ENCODE measurements at regions not wholly inside any gene's neighbourhood (a gene's known extent, or its start where the extent isn't known, plus 50 kb on each side); places are given as distances from the start of the nearest gene placed in this dataset.

- H3K36me3 ChIP-seq (ENCODE audit: insufficient read depth, low read length), result no peaks in the 10 kb centered on the region
- no peaks in the 10 kb centered on the region for H3K9me3 ChIP-seq (ENCODE audit: insufficient read depth, low read depth, low read length)
- no peak overlapping the region for H3K9ac ChIP-seq (ENCODE audit: low read depth, low read length)
- H3K4me1 ChIP-seq (ENCODE audit: insufficient read depth, low read length), result no peaks in the 10 kb centered on the region
- no peaks in the 10 kb centered on the region for H3K27me3 ChIP-seq (ENCODE audit: insufficient read depth, low read length)
- no peak overlapping the region for H3K4me3 ChIP-seq (ENCODE audit: low read length)
- H3K27ac ChIP-seq (ENCODE audit: low read depth, low read length), result no peak overlapping the region
Measured at GRCh38 chr4:107315584-107315983, 279.5 kb upstream of the DKK2 start.

GRCh38 chr4:107314156-107314555, 278.0 kb upstream of the DKK2 start:
- Histone ChIP-seq H3K4me1 (ENCODE audit: insufficient read depth, low read length) (no peaks in the 10 kb centered on the region), H3K27ac (ENCODE audit: low read depth, low read length) (no peak overlapping the region), H3K4me3 (ENCODE audit: low read length) (no peak overlapping the region), H3K27me3 (ENCODE audit: insufficient read depth, low read length) (no peaks in the 10 kb centered on the region), H3K9ac (ENCODE audit: low read depth, low read length) (no peak overlapping the region), H3K9me3 (ENCODE audit: insufficient read depth, low read depth, low read length) (no peaks in the 10 kb centered on the region), H3K36me3 (ENCODE audit: insufficient read depth, low read length) (no peaks in the 10 kb centered on the region)
- no CpG with 5 or more reads among the region's 1 CpG for WGBS

- H3K27ac ChIP-seq (ENCODE audit: low read depth, low read length), result no peak overlapping the region
- H3K9me3 ChIP-seq (ENCODE audit: insufficient read depth, low read depth, low read length), result no peaks in the 10 kb centered on the region
- H3K27me3 ChIP-seq (ENCODE audit: insufficient read depth, low read length), result no peaks in the 10 kb centered on the region
- H3K4me1 ChIP-seq (ENCODE audit: insufficient read depth, low read length), result no peaks in the 10 kb centered on the region
- H3K9ac ChIP-seq (ENCODE audit: low read depth, low read length), result no peak overlapping the region
- no peaks in the 10 kb centered on the region for H3K36me3 ChIP-seq (ENCODE audit: insufficient read depth, low read length)
- 100% methylated on average over 1 of the region's 4 CpGs for WGBS
- H3K4me3 ChIP-seq (ENCODE audit: low read length), result no peak overlapping the region
Measured at GRCh38 chr4:107312366-107312765, 276.3 kb upstream of the DKK2 start.

GRCh38 chr4:107304699-107305286, 268.7 kb upstream of the DKK2 start:
- H3K27me3 ChIP-seq (ENCODE audit: insufficient read depth, low read length), result no peaks in the 10 kb centered on the region
- no peak overlapping the region for H3K9ac ChIP-seq (ENCODE audit: low read depth, low read length)
- H3K36me3 ChIP-seq (ENCODE audit: insufficient read depth, low read length), result no peaks in the 10 kb centered on the region
- no peak overlapping the region for H3K4me3 ChIP-seq (ENCODE audit: low read length)
- H3K4me1 ChIP-seq (ENCODE audit: insufficient read depth, low read length), result no peaks in the 10 kb centered on the region
- no peak overlapping the region for H3K27ac ChIP-seq (ENCODE audit: low read depth, low read length)
- WGBS, result 95% methylated on average over 5 of the region's 5 CpGs
- no peaks in the 10 kb centered on the region for H3K9me3 ChIP-seq (ENCODE audit: insufficient read depth, low read depth, low read length)

DNA sequence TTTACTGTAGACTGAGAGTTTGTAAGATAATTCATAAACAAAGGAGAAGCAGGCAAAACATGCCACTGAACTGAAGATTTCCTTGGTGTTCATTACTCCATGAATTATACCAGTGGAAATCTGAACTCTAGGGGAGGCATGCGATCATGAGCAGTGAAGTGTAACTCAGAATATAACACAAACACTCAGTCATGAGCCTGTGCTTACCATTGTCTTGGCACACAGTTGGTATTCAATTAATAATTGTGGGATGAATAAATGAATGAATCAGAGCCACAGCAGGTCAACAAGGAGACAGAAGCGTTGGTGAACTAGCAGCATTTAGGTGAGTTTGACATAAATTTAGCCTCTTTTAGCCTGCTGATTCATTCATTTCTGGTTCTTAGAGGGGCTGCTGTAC, 263.5 kb upstream of the DKK2 start:
- H3K4me3 ChIP-seq (ENCODE audit: low read length), result no peak overlapping the region
- H3K9me3 ChIP-seq (ENCODE audit: insufficient read depth, low read depth, low read length), result peaks cover 13% of the 10 kb centered on the region
- H3K27ac ChIP-seq (ENCODE audit: low read depth, low read length), result no peak overlapping the region
- H3K9ac ChIP-seq (ENCODE audit: low read depth, low read length), result no peak overlapping the region
- H3K36me3 ChIP-seq (ENCODE audit: insufficient read depth, low read length), result no peaks in the 10 kb centered on the region
- no peaks in the 10 kb centered on the region for H3K27me3 ChIP-seq (ENCODE audit: insufficient read depth, low read length)
- H3K4me1 ChIP-seq (ENCODE audit: insufficient read depth, low read length), result no peaks in the 10 kb centered on the region
- WGBS, result 96% methylated on average over 2 of the region's 2 CpGs

- H3K27me3 ChIP-seq (ENCODE audit: insufficient read depth, low read length), result no peaks in the 10 kb centered on the region
- no peaks in the 10 kb centered on the region for H3K36me3 ChIP-seq (ENCODE audit: insufficient read depth, low read length)
- H3K4me1 ChIP-seq (ENCODE audit: insufficient read depth, low read length), result no peaks in the 10 kb centered on the region
- H3K9me3 ChIP-seq (ENCODE audit: insufficient read depth, low read depth, low read length), result peaks cover 22% of the 10 kb centered on the region
- WGBS, result 92% methylated on average over 4 of the region's 4 CpGs
- H3K27ac ChIP-seq (ENCODE audit: low read depth, low read length), result no peak overlapping the region
- no peak overlapping the region for H3K9ac ChIP-seq (ENCODE audit: low read depth, low read length)
- H3K4me3 ChIP-seq (ENCODE audit: low read length), result no peak overlapping the region
Measured at GRCh38 chr4:107292979-107293378, 256.9 kb upstream of the DKK2 start.

DNA sequence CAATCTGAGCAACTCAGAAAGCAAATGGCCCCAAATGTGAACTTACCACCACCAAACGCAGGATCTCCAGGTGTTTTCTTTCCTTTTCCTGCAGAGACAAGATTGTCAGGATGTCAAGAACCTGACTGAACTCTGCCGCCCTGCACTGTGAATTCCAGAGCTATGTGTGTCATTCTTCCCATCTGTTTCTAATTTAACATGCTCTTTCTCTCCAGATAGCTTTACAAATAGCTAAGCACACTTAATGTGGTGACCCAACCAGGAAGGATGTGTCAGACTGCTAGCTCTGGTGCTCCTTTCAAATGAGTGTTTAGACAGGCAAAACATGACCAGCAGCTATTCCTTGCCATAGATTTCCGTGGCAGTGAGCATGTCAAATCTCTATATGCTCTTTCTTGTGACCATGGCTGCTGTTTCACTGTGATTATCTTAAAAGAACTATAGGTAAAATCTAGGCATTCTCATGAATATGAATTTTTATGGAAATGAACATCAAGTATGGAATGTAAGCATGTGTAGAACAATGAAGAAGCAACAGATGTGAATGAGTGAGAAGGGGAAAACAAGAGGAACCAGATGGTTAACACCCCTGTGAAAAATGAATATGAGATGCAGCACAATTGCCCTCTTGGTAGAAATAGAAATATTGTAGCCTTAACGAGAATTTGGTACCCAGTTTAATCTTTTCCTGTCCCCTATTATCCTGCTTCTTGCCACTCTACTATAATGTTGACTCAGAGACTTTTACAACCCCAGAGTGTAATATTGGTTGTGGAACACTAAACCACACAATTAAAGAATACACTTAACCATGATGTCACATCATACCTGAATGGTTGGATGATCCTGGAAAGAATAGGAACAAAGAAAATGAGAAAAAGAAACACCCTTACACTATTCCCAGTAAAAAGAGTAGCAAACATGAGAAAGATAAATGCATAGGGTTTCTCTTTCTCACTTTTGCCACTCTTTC, 247.8 kb upstream of the DKK2 start:
- H3K27me3 ChIP-seq (ENCODE audit: insufficient read depth, low read length), result no peaks in the 10 kb centered on the region
- H3K9me3 ChIP-seq (ENCODE audit: insufficient read depth, low read depth, low read length), result no peaks in the 10 kb centered on the region
- no peak overlapping the region for H3K4me3 ChIP-seq (ENCODE audit: low read length)
- H3K9ac ChIP-seq (ENCODE audit: low read depth, low read length), result no peak overlapping the region
- WGBS, result 61% methylated on average over 4 of the region's 4 CpGs
- H3K4me1 ChIP-seq (ENCODE audit: insufficient read depth, low read length), result peaks cover 17% of the 10 kb centered on the region; the same call in 1 of the 2 replicates
- no peak overlapping the region for H3K27ac ChIP-seq (ENCODE audit: low read depth, low read length)
- H3K36me3 ChIP-seq (ENCODE audit: insufficient read depth, low read length), result no peaks in the 10 kb centered on the region

DNA sequence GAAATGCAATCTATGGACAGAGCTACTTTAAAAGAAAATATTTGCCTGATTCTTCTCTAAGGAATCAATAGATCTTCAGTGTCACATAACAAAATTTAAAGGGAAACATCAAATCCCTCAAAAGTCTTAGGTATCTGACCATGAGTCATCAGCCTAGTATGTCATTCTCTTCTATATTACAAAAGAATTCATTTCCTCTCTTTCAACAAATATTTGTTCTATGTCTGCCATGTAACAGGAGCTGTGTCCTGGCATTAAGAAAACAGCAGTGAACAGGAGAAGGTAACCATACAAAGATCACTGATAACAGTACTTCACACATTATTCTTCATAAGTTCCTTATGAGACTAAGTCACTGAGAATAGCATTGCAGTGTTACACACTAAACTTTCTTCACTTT, 243.6 kb upstream of the DKK2 start:
- H3K4me1 ChIP-seq (ENCODE audit: insufficient read depth, low read length), result peaks cover 12% of the 10 kb centered on the region; the same call in 1 of the 2 replicates

DNA sequence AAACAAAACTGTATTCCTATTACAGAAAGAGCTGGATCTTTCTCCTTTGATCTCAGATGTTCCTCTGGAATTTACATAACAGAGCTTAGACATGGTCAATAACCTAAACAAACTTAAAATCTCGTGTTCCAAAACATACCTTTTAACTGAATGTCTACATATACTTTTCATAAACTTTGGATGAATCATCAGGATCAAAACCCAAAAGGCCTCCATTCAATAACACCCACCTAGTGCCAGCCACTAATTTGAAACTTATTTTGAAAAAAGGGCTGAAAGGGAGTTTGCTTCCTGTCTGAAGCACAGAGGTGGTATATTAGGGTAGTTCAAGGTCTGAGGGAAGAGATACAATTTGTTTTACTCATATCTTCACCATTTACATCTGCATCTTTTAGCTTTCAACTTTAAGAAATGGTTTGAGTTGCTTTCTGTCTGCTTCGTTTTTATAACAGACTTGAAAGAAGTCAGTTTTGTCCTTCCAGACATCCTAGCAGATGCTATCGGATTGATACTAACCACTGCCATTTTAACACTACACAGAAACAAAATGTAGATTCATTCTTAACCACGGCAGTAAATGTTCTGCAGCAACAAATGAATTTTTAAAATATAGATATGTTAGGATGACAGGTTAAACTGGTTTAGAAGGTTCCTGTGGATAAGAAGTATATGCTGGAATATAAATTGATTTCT, 242.8 kb upstream of the DKK2 start:
- WGBS, result 93% methylated on average over 4 of the region's 4 CpGs

More for the DNA sequence above, 243.6 kb upstream of the DKK2 start:
- Histone ChIP-seq H3K36me3 (ENCODE audit: insufficient read depth, low read length) (no peaks in the 10 kb centered on the region), H3K27me3 (ENCODE audit: insufficient read depth, low read length) (no peaks in the 10 kb centered on the region), H3K9me3 (ENCODE audit: insufficient read depth, low read depth, low read length) (no peaks in the 10 kb centered on the region), H3K4me3 (ENCODE audit: low read length) (no peak overlapping the region), H3K9ac (ENCODE audit: low read depth, low read length) (no peak overlapping the region), H3K27ac (ENCODE audit: low read depth, low read length) (no peak overlapping the region)

GRCh38 chr4:107276052-107276451, 239.9 kb upstream of the DKK2 start:
- Histone ChIP-seq H3K27me3 (ENCODE audit: insufficient read depth, low read length) (no peaks in the 10 kb centered on the region), H3K9me3 (ENCODE audit: insufficient read depth, low read depth, low read length) (no peaks in the 10 kb centered on the region), H3K36me3 (ENCODE audit: insufficient read depth, low read length) (no peaks in the 10 kb centered on the region), H3K4me3 (ENCODE audit: low read length) (no peak overlapping the region), H3K27ac (ENCODE audit: low read depth, low read length) (no peak overlapping the region), H3K9ac (ENCODE audit: low read depth, low read length) (no peak overlapping the region), H3K4me1 (ENCODE audit: insufficient read depth, low read length) (peaks cover 6% of the 10 kb centered on the region; the same call in 1 of the 2 replicates)

More for the DNA sequence above, 242.8 kb upstream of the DKK2 start:
- Histone ChIP-seq H3K4me3 (ENCODE audit: low read length) (no peak overlapping the region), H3K36me3 (ENCODE audit: insufficient read depth, low read length) (no peaks in the 10 kb centered on the region), H3K9ac (ENCODE audit: low read depth, low read length) (no peak overlapping the region), H3K4me1 (ENCODE audit: insufficient read depth, low read length) (peaks cover 10% of the 10 kb centered on the region; the same call in 1 of the 2 replicates), H3K27ac (ENCODE audit: low read depth, low read length) (no peak overlapping the region), H3K27me3 (ENCODE audit: insufficient read depth, low read length) (no peaks in the 10 kb centered on the region), H3K9me3 (ENCODE audit: insufficient read depth, low read depth, low read length) (no peaks in the 10 kb centered on the region)

GRCh38 chr4:107275225-107275624, 239.1 kb upstream of the DKK2 start:
- Histone ChIP-seq H3K9ac (ENCODE audit: low read depth, low read length) (no peak overlapping the region), H3K36me3 (ENCODE audit: insufficient read depth, low read length) (no peaks in the 10 kb centered on the region), H3K4me3 (ENCODE audit: low read length) (no peak overlapping the region), H3K27me3 (ENCODE audit: insufficient read depth, low read length) (no peaks in the 10 kb centered on the region), H3K9me3 (ENCODE audit: insufficient read depth, low read depth, low read length) (0 out of 2 replicates have a peak, but pooled peaks cover 2% of the 10 kb centered on the region), H3K27ac (ENCODE audit: low read depth, low read length) (no peak overlapping the region), H3K4me1 (ENCODE audit: insufficient read depth, low read length) (peaks cover 6% of the 10 kb centered on the region; the same call in 1 of the 2 replicates)
